ENCODE measurements at regions not wholly inside any gene's neighbourhood (a gene's known extent, or its start where the extent isn't known, plus 50 kb on each side); places are given as distances from the start of the nearest gene placed in this dataset.

- peak; percentile 2 for DNase-seq
These were observed 986.5 kb downstream of the TUSC7 start for GRCh38 chr3:117695871-117696645.

GRCh38 chr3:117696851-117697407, 987.4 kb downstream of the TUSC7 start:
- peak; percentile 79 for DNase-seq

- DNase-seq = no peak
These were observed 989.5 kb downstream of the TUSC7 start for GRCh38 chr3:117699058-117699457.

DNA sequence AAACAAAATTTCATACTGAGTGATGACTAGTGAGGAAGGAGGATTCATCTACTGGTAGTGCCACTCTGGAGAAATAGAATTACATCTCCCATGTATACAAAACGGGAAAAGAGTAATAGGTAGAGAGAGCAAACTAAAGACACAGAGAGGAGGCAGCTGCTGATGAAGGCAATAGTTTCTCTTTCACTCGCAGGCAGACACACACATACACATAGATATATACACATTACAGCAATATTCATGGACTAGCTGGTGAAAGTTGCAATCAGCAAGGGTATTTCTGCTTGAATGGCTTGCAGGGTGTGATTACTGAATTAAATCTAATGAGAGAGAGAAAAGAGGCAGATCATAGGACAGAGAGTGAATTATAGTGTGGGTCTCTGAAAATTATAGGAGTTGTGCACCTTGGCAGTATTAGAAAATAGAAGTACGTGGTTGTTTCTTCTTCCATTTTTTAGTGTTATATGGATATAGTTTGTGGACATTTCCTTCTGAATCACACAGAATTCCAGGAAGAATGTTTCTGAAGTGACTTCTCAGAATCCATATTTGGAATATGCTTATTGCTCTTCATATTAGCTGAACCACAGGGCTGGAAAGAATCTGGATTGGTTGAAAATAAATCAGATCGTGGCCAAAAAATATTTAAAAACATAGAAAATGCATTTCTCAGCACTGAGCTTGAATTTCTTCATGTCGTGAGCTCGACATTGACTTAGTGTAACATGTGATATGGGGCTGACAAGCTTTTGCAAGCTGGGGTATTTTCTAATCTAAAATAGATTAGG, 991.2 kb downstream of the TUSC7 start:
- no peak for DNase-seq

DNA sequence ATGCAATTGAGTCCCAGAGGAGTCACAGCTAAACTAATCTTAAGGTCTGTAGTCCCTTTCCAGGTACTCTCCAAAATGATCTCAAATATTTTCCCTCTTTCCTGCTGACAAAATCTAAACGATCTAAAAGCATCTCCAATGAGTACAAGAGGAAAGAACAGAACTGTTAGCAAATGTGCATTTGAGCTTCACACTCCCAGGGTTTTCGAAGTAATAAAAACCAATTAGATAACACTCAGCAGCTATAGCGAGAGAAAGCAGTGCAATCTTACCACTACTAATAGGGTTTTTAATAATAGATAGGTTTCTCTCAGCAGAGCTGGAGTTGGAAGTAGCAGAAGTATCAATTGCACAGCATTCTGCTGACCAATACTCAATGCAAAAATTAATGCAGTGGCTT, 995.4 kb downstream of the TUSC7 start:
- DNase-seq = no peak

DNA sequence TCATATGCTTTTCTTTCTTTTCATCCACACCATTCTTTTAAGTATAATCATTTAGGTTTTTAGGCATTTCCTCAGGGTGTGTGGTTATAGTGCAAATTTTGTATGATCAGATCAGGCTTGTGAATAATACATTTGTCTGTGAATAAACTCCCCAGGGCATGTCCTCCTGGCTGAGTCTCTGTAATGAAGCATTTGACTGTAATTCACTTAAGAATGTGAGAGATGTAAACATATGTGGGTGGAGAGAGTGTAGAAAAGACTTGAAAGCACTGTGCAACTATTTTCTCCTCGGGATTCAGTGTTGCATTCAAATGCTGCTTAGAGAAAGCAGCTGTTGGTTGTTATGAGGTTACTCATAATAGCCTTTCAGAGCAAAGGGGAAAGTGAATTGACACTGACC, 996.5 kb downstream of the TUSC7 start:
- DNase-seq = no peak

DNA sequence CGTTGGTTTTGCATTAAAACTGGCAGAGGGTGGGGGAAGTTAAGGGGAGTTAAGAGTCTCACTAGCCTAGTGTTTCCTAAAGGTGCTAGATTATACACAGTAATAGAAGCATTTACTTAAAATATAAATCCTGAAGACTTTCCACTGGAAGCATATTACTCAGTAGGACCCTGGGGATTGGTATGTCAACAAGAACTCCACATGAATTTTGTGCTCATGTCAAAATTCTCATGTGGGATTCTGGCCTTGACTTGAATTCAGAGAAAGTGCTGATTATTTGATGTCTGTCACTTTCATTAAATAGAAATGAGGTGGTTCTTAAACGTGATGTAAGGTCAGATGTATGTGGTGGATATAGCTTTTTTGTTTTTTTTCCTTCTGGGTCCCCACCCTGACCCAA, 997.2 kb downstream of the TUSC7 start:
- no peak for DNase-seq

DNA sequence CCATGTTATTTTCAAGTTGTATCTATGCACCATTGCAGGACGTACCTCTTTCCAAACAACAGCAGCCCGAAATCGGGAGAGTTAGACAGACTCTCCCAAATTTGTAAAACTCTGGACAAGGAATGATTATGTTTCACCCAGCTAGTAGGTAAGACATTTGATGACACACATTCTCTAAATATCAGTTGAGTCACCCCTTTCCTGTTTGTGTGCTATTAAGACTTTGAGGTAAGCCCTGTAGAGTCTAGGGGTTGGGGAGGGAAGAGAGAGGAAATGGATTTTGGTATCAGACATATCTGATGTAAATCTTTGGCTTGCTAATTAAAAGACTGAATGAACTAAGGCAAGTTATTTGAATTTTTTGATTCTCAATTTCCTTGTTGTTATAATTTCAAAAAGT, 999.0 kb downstream of the TUSC7 start:
- no peak for DNase-seq

DNA sequence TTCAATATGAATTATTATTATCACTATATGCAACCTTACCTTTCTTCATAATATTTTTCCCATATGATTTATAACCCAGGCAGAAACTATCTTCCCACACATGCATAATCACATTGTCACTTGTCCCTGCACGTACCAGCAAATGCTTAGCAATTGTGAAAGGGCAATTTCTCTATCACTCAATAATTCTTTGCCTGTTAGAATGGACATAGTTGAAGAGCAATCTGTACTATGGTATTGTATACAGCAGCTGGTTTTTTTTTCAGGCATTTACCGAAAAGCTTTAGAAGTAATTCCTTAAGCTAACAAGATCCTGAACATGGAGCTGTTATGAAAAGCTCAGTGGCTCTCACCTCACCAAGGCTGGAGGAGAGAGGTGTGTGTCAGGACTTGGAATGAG, 999.5 kb downstream of the TUSC7 start:
- no peak for DNase-seq

GRCh38 chr3:117710501-117710900, 1000.9 kb downstream of the TUSC7 start:
- no peak for DNase-seq

GRCh38 chr3:117719316-117719926, 1009.8 kb downstream of the TUSC7 start:
- peak; percentile 1 for DNase-seq

DNA sequence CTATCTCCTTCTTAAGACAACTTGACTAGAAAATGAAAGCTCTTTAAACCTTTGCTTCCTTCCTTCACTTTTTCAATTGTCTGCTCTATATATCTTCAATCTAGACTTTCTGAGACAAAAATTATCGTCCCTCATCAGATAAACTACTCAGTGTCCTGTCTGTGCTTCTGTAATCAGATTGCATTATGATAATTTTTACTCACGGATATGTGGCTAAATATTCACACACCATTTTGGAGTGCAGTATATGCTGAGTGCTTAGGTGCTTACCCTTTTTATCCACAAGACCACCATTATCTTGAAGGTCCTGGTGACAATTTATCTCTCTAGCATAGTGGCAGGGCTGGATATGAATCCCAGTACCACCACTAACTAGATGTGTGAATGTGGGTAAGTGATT, 1012.3 kb downstream of the TUSC7 start:
- DNase-seq = no peak

DNA sequence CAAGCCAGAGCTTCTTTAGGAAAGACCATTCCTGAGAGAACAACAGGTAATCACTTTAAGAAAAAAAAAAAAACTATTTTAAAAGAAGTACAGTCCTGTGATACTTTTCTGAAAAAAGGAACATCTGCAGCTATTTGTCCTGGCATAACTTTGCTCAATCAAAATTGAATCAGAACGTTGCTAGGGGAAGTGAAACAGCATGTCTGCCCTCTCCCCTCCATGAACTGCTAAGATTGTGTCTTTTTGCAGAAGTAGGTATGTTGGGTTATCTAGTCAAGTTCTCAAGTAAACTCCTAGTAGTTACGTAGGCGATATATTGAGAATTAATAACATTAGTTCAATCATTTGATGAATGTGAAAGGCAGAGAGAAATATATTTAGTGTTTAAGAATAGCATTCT, 1013.3 kb downstream of the TUSC7 start:
- no peak for DNase-seq

DNA sequence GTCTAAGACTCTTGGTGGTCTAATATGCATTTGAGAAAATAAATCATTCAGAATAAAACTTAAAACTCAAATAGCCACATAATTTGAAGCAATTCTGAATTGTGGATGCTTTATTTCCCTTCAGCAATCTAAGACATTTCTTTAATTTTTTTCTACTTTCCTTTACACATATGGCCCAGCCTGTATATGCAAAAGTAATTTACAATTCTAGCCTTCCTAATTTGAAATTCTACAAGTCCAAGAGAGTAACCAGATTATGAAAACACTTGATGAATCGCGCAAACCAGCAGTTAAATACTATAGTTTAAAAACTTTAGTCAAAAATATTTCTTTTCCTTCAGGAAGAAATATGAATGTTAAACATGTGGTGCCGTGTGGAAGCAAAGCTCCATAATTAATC, 1014.2 kb downstream of the TUSC7 start:
- DNase-seq = no peak

- no peak for DNase-seq
These were observed 1015.7 kb downstream of the TUSC7 start for GRCh38 chr3:117725314-117725713.

GRCh38 chr3:117726776-117727175, 1017.2 kb downstream of the TUSC7 start:
- DNase-seq = no peak

DNA sequence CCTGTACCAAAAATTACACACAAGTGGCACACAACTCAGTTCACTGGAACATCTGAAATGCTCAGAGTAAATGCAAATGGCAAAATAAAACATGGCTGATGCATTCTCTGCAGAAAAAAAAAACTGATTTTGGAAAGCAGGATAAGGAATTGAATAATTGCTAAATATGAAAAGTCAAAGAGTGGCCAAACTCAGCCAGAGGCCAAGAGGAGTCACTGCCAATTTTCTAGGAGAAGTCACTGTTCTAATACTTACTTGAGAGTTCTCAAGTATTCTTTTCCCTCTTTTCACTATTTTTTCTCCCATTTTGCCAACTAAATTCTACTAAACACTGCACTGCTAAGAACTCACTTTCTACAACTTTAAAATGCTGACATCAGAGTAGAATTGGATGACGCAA, 1018.6 kb downstream of the TUSC7 start:
- DNase-seq = no peak

DNA sequence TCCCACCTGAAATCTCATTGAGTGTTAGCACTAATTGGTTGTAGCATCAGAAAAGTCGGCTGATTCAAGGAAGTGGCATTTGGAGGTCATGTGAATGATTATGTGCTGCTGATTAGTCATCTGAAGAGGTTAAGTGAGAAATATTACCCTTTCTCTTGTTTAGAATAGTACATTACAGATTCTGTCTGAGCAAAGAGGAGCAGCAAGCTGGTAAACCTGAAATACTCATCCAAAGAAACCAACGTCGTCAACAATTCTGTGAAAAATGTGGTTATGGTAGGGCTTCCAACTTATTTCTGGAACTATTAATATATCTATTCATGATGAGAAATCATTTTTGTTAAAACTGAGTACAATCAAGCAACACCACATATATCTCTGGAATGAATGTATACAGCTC, 1024.9 kb downstream of the TUSC7 start:
- DNase-seq = no peak

DNA sequence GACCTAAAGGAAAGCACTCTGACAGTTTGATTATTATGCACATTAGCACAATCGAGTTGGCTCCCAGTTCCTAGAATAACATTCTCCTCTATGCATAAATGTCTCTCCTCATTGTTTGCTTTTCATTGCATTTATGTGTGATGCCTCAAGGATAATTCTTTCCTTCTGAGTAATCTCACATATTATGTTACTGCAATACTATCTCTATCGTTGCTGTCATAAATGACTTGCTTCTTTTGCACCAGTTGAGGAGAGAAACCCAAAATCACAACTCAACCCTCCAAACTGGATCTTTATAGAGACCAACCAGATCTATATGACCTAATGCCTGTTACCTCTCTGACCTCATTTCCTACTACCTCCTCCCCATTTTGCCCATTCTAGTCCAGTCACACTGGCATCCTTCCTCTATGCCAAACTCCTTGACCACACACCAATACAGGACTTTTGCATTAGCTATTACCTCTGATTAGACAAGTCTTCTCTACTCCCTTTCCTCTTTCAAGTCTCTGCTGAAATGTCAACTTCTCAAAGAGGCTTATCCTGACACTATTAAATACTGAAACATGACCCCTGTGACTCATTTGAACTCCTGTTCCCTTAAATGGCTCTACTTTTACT, 1026.0 kb downstream of the TUSC7 start:
- DNase-seq = no peak

- no peak for DNase-seq
These were observed 1027.3 kb downstream of the TUSC7 start for GRCh38 chr3:117736846-117737245.

- DNase-seq = no peak
These were observed 1034.4 kb downstream of the TUSC7 start for GRCh38 chr3:117743993-117744392.

DNA sequence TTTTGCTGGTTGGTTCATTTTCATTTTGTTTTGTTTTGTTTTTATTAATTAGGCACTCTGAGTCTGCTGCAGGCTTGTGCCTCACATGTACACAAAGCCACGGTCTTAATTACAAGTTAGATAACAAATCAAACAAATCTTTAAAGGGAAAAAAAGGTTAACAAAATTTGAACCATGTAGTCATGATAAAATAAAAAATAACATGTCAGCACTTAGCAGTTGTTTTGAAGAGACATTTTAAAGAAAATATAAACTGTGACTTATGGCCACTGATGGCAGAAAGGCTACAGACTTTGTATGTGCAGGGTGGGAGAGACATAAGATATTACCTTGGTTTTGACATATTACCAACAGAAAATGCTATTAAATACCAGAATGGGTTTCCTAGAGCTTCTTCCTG, 1035.4 kb downstream of the TUSC7 start:
- no peak for DNase-seq

DNA sequence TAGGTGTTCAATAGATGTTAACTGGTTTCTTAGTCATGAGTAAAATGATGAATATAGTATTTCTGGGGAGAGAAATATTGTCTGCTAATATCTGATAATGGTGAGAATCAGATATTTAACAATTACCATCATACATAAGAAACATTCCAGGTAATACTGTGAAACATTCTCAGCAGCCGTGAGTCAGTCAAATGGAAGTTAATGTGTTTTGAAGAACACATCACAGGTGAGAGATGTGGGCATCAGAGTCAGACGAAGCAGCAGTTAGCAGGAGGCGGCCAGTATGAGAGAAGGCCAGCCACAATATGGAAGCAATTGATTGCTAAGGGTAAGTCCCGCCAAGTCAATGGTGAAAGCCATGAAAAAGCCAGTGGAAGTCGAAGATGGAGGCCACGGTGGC, 1035.9 kb downstream of the TUSC7 start:
- no peak for DNase-seq

All from NCI-H345 (cell line).